Endometrium (tissue), 2 donors: ENCODE measurements at regions not wholly inside any gene's neighbourhood (a gene's known extent, or its start where the extent isn't known, plus 50 kb on each side); places are given as distances from the start of the nearest gene placed in this dataset.

Experiments used
- FAIRE-seq: peaks from 2 replicates; lab custom pipeline; 2012; peaks lifted over from hg19 to GRCh38; lab: Jason Lieb, UNC
- donor health status: control.
- donor health status: control.

DNA sequence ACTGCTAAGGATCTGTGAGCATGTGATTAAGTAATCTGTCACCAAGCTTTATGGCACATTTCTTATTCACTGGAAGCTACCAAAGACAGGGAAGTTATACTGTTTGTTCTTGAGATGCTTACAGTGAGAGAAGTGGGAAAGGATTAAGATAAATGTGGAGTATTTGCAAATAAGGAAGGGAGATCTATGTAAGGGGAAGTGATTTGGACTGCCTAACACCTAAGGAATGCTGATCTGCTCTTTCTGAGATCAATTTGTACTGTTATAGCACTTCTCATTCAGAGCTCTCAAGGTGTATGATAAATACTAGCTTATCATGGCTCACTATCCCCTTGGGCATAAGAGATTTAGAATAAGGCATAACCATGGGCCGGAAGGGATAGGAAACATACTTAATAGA lies 80.0 kb upstream of the NTRK2 start:
- no peak for FAIRE-seq

DNA sequence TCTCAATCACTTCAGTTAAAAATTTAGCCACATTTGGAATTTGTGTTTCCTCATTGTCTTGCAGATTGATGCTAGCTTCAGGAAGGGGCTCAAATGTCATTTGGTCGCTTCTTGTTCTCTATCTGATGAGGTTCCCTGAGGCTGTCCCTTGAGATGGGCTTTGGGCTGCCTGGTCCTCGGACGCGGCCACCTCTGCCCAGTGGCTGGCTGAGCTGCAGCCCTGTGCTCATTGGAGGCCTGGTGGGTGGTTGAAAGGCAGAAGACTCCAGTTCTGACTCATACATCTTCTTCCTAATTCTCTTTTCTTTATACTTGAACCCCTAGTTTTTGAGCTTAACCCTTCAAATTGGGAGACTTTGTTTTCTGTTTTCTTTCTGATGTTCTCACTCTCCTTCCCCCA lies 78.8 kb upstream of the NTRK2 start:
- FAIRE-seq = no peak

DNA sequence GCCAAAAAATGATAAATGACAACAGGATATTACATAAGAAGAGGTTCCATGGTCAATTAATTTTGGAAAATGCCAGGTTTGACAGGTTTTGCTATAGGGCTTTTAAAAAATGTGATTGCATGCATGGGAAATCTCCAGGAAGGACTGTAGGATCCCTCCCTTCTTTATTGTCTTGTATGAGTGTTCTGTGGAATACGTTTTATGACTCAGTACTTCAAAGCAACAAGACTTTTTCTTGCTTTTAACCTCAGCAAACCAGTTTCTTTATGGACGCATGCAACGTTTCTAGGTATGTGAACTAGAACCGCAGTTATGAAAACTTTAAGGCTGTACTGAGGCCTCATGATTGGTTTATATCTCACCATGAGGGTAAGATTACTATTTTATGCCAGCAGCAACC lies 76.6 kb upstream of the NTRK2 start:
- no peak for FAIRE-seq

DNA sequence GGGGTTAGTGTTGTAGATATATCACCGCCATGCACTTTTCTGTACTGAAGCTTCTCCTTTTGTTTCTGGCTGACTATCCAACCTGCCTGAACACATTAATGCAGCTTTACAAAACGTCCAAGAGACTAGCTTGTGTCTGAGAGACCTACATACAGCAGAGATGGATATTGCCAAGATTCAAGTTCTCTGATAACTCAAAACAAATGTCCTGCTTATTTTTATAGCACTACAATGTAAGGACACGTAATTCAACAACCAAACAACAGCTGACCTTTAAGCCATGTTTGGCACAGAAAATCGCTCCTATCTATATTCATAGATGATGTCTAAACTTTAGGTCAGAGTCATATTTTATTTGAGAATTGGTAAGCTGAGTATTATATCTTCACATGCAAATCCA lies 76.2 kb upstream of the NTRK2 start:
- FAIRE-seq = no peak

DNA sequence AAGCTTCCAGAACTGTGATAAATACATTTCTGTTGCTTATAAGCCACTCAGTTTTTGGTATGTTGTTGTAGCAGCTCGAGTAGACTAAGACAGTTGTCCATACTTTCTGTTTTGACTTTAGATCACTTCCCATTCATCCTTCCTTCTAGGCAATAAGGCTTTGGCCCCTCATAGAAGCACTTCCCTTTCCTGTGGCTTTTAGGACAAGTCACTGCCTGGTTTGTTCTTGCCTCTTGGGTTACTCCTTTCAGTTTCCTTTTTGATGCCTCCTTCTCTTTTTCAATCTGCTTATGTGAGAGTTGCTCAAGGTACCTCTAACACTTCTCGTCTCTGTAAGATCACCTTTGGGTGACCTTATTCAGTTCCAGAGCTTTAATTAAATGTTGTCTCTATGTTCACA lies 72.4 kb upstream of the NTRK2 start:
- FAIRE-seq = no peak

DNA sequence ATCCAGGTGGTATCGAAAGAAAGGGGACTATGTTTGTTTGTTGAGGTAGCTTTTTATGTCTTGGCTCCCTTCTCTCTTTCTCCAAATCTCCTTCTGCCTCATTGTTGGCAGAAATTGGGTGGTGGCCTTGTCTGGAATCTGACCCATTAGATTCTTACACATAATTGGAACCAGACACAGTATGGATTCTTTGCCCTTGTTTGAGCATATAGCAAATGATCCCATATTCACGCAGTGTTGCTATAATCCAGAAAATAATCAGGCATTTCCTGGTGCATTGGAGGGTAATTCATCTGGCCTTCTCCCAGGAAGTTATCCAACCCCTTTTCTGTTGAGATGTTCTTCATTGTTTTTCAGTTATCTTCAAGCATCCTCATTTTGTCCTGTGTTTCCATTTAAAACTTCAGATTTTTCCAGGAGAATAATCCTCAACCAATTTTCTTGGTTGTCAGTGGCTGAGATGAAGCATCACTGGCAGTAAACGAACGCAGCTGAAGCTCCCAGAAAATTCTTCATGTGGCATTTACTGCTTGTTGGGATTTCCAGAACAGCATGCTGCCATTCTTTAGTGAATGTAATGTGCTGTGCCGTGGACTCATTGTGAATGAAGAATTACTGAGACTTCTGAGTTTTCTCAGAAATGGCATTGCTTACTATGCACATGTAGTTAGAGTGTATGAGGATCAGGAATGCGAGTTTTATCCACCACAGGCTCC lies 70.5 kb upstream of the NTRK2 start:
- FAIRE-seq = no peak

DNA sequence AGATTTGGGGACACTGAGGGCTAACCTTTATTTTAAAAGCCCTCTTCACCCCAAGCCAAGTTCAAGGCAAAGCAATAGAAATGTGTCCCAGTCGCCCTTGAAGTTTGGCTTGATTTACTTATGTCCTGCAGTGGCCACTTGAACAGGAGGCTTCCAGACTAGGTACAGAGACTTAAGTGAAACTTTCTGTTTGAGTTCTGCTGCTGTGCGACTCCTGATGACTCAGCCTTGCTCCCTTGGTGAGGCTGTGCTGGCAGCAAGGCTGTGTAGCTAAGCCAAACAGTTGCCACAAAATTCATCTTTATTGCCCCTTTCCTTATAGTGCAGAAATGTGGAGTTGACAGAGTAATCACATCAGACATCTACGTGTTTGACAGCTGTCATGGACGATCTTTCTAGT lies 68.8 kb upstream of the NTRK2 start:
- FAIRE-seq = no peak

DNA sequence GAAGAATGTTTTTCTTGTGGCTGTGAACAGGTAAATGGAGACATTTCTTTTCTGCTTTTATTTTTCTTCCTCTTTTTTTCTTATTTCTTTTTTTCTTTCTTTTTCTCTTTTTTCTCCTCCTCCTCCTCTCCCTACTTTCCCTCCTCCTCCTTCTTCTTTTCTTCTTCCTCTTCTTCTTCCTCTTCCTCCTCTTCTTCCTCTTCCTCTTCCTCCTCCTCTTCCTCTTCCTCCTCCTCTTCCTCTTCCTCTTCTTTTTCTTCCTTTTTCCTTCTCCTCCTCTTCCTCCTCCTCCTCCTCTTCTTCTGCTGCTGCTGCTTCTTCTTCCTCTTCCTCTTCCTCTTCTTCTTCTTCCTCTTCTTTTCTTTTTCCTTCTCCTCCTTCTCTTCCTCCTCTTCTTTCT lies 65.3 kb upstream of the NTRK2 start:
- no peak for FAIRE-seq

DNA sequence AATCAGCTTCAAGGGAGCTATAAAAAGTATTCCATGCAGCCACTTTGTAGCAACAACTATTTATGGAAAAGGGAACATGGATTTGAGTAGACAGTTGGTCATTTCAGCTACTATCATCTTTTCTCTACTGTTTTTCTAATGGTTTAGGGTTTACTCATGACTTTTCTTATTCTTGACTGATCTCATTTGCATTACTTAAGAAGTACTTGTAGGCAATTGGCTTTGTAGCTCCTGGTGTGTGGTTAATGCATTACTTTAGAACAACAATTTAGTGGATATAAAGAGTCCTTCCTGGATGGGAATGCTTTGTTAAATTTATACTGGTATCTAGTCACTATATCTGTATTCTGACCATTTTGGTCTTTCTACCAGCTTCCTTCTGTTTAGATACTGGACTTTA lies 59.8 kb upstream of the NTRK2 start:
- no peak for FAIRE-seq

DNA sequence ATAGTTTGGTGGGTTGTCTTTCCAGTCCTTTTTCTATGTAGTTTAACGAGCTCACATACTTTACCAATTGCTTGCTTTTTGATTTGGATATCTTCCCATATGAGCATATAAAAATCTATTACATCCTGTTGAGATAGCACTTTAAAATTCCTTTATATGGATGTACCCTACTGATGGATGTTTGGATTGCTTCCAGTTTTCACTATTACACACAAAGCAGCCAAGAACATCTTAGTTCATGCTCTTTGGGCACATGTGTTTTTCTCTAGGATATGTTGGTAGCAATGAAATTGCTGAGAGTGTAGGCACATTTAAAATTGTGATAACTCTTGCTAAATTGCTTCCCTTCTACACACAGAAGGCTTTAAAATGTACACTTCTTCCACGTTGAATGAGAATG lies 56.1 kb upstream of the NTRK2 start:
- FAIRE-seq = no peak

DNA sequence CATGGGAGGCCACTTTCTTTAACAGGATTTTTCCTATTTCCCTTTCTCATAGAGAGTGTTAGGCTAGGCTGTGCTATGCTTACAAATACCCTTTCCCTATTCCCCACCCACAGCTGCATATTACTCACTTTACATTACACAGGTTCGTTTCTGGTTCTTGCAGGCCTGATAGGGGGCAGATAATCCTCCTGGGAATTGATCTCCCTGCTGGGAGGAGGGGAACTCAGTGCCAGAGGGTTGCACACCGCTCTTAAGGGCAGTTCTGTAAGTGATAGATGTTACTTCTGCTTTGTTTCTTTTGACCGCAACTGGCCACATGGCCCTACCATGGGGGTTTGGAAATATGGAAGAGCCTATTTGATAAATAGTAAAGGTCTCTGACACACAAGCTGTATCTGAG lies 54.0 kb upstream of the NTRK2 start:
- FAIRE-seq = no peak

DNA sequence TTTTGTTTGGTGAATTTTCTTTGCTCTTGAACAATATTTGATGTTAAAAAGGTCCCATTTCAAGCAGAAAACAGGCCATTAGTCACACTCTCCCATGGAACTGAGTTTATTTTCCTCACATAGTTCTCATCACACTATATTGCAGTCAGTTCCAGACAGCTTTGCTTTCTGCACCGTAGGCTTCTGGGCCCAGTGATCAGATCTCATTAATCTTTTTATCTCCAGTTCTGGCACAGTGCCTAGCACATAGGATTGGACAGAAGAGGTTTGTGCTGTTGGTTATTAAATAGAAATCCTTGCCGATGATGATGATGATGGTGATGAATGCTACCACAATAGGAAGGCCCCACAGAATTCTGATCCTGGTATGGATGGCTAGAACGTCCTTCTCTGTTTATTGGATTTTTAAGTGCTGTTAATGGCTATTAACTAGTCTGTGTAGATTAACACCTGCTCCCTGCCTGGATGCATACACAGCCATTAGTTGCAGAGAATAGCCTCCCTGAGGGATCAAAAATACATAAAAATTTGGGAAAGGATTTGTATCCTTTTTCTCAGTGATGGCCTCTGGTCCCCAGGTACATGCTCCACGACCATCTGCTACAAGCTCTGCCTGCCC lies 52.0 kb upstream of the NTRK2 start:
- no peak for FAIRE-seq
